Pancreas (tissue), 10 donors: ENCODE measurements at regions not wholly inside any gene's neighbourhood (a gene's known extent, or its start where the extent isn't known, plus 50 kb on each side); places are given as distances from the start of the nearest gene placed in this dataset.

Source experiments
- ATAC-seq, 4 donors: fragments of 200-7000 bp; cut with Tn5 transposase; one replicate each; pipeline versions ENCODE4 v1.8.0 to v1.9.1; 2020; ENCODE audit warnings: mild to moderate bottlenecking in 4 of 4, moderate library complexity in 4 of 4
- DNase-seq, 6 donors: peaks; one replicate each; pipeline ENCODE4 v3.0.0-alpha.2; 2020
- FAIRE-seq: peaks from 2 replicates; lab custom pipeline; 2012; peaks lifted over from hg19 to GRCh38; lab: Jason Lieb, UNC
- H3K27ac ChIP-seq, 4 donors: fragments of 200-600 bp; sonication (generic); 1 replicate in 3 of 4; 2 replicates in 1 of 4; pipeline versions ENCODE4 v1.5.0 to v1.8.0; 2020
- H3K27me3 ChIP-seq, 4 donors: fragments of 200-600 bp; one replicate each; pipeline ENCODE4 v1.8.0; 2021
- H3K36me3 ChIP-seq, 3 donors: fragments of 200-600 bp; sonication (generic) in 1 of 3; one replicate each; pipeline versions ENCODE4 v1.5.0 to v1.8.0; 2020 to 2021
- H3K4me1 ChIP-seq, 3 donors: fragments of 200-600 bp; one replicate each; pipeline ENCODE4 v1.8.0; 2021
- H3K4me3 ChIP-seq, 4 donors: fragments of 200-600 bp; sonication (generic) in 2 of 4; one replicate each; pipeline versions ENCODE4 v1.5.0 to v1.8.0; 2020 to 2021
- H3K9me3 ChIP-seq, 4 donors: fragments of 200-600 bp; one replicate each; pipeline ENCODE4 v1.8.0; 2021
- WGBS, 2 donors: extraction: QIAGEN DNeasy Blood & Tissue Kit; methylation state at CpG; one replicate each; pipeline ENCODE4 v1.1.7; 2013; 5-methylcytosine and 5-hydroxymethylcytosine counted together
- intact Hi-C, 3 donors: fragments of 100-400 bp; cut with DNase I; formaldehyde crosslinking; loops; one replicate each; pipeline versions ENCODE4 v1.11.1 to v1.14.2; 2022
- TF ChIP-seq, protein P1 (sequence below), 4 donors: fragments of 200-600 bp; sonication (generic) in 3 of 4; IDR thresholded peaks; one replicate each; pipeline versions ENCODE4 v1.5.0 to v1.8.0; 2021; ENCODE audit warnings: antibody characterized with exemption in 4 of 4
- donor health status: healthy with polysubstance abuse.
- donor health status: DM: no; HTN: no; CAD: no; lungs with moderate emphysema.
- donor health status: DM: no; HTN: no; CAD: no.
- donor health status: control.
- donor health status: control.
- donor health status: Bipolar disorder and iron deficiency.
- donor health status: DM: yes; HTN: yes; CAD: no.
- donor health status: DM: no; HTN: no; CAD: no.
- donor health status: DM: no; HTN: no; CAD: no.
- donor health status: DM: yes; HTN: yes; CAD: no.

DNA sequence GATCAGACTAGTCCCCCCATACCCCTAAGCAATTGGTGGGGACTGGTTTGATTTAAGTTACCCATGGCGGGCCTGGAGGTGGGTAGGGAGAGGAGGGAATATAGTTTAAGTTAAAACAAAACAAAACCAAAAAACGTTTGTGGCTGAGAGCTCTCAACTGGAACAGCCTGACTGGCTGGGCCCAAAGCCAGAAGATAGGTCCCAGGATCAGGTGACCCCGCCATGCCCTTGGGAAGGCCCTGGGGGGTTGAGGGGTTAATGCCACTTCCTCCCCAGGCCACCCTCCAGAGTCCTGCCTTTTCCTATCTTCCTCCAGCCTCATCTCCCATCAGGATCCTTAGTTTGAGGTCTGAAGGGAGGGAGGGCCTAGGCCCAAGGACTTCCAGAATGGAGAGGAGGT, 82.3 kb upstream of the LHX1 start:
- Histone ChIP-seq H3K27me3 (no peaks in the 10 kb centered on the region), H3K4me3 (no peak overlapping the region), H3K4me1 (no peaks in the 10 kb centered on the region), H3K9me3 (no peaks in the 10 kb centered on the region), H3K36me3 (no peaks in the 10 kb centered on the region), H3K27ac (no peak overlapping the region)
- TF ChIP-seq, protein P1, sequence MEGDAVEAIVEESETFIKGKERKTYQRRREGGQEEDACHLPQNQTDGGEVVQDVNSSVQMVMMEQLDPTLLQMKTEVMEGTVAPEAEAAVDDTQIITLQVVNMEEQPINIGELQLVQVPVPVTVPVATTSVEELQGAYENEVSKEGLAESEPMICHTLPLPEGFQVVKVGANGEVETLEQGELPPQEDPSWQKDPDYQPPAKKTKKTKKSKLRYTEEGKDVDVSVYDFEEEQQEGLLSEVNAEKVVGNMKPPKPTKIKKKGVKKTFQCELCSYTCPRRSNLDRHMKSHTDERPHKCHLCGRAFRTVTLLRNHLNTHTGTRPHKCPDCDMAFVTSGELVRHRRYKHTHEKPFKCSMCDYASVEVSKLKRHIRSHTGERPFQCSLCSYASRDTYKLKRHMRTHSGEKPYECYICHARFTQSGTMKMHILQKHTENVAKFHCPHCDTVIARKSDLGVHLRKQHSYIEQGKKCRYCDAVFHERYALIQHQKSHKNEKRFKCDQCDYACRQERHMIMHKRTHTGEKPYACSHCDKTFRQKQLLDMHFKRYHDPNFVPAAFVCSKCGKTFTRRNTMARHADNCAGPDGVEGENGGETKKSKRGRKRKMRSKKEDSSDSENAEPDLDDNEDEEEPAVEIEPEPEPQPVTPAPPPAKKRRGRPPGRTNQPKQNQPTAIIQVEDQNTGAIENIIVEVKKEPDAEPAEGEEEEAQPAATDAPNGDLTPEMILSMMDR (IDR thresholded peaks at IDR 0.05) = no peak
- 37 to 42% methylated on average over 2 to 3 of the region's 3 CpGs for WGBS, 2 donors
- intact Hi-C loops = no loop called here
- FAIRE-seq (no peak), DNase-seq (no peak), ATAC-seq (no peak)

GRCh38 chr17:36855459-36855858, 81.8 kb upstream of the LHX1 start:
- no peaks in the 10 kb centered on the region for H3K27me3 ChIP-seq
- intact Hi-C loops = no loop called here
- H3K4me3 ChIP-seq = no peak overlapping the region
- no peaks in the 10 kb centered on the region for H3K4me1 ChIP-seq
- H3K9me3 ChIP-seq = no peaks in the 10 kb centered on the region
- no peak overlapping the region for H3K27ac ChIP-seq
- FAIRE-seq = no peak
- ATAC-seq = no peak
- TF ChIP-seq, protein P1 (IDR thresholded peaks at IDR 0.05) = no peak
- DNase-seq = no peak
- WGBS, 2 donors = 80 to 82% methylated on average over 4 of the region's 4 CpGs
- no peaks in the 10 kb centered on the region for H3K36me3 ChIP-seq

- 14 to 18% methylated on average over 7 of the region's 7 CpGs for WGBS, 2 donors
- Histone ChIP-seq H3K36me3 (no peaks in the 10 kb centered on the region), H3K4me1 (no peaks in the 10 kb centered on the region), H3K27me3 (no peaks in the 10 kb centered on the region), H3K4me3 (no peak overlapping the region), H3K9me3 (no peaks in the 10 kb centered on the region), H3K27ac (no peak overlapping the region)
- FAIRE-seq (no peak), ATAC-seq (peak in 3 of 4 donors; percentile 58 to 70 (median 63)), DNase-seq (peak in 1 of 6 donors; percentile 16)
- intact Hi-C loops = no loop called here
- TF ChIP-seq, protein P1 (IDR thresholded peaks at IDR 0.05) = no peak
These were observed 81.1 kb upstream of the LHX1 start for GRCh38 chr17:36856222-36856621.

GRCh38 chr17:36856903-36857381, 80.3 kb upstream of the LHX1 start:
- 61 to 70% methylated on average over 16 of the region's 16 CpGs for WGBS, 2 donors
- H3K4me3 ChIP-seq = no peak overlapping the region
- no peak for ATAC-seq
- no peaks in the 10 kb centered on the region for H3K36me3 ChIP-seq
- DNase-seq = no peak
- H3K27me3 ChIP-seq = no peaks in the 10 kb centered on the region
- TF ChIP-seq, protein P1 (IDR thresholded peaks at IDR 0.05) = no peak
- FAIRE-seq = no peak
- H3K4me1 ChIP-seq = no peaks in the 10 kb centered on the region
- intact Hi-C loops = no loop called here
- no peaks in the 10 kb centered on the region for H3K9me3 ChIP-seq
- H3K27ac ChIP-seq = no peak overlapping the region

- FAIRE-seq (no peak), ATAC-seq (no peak), DNase-seq (no peak)
- intact Hi-C loops = no loop called here
- TF ChIP-seq, protein P1 (IDR thresholded peaks at IDR 0.05) = no peak
- WGBS, 2 donors = 46 to 54% methylated on average over 13 of the region's 13 CpGs
- Histone ChIP-seq H3K36me3 (no peaks in the 10 kb centered on the region), H3K27ac (no peak overlapping the region), H3K9me3 (no peaks in the 10 kb centered on the region), H3K4me1 (no peaks in the 10 kb centered on the region), H3K27me3 (no peaks in the 10 kb centered on the region), H3K4me3 (no peak overlapping the region)
These were observed 79.6 kb upstream of the LHX1 start for GRCh38 chr17:36857698-36858097.
